GM23338 (cell line): ENCODE measurements at regions not wholly inside any gene's neighbourhood (a gene's known extent, or its start where the extent isn't known, plus 50 kb on each side); places are given as distances from the start of the nearest gene placed in this dataset.

Experiments
- ATAC-seq: fragments of 200-7000 bp; cut with Tn5 transposase; 3 replicates; pipeline ENCODE4 v1.9.1; 2020
- DNase-seq: peaks from one replicate; pipeline ENCODE4 v3.0.0-alpha.2; 2015; ENCODE audit warnings: low spot score
- H2AFZ ChIP-seq: fragments of 200-600 bp; sonication (generic); 2 replicates; pipeline ENCODE4 v1.8.0; 2016; ENCODE audit warnings: antibody characterized with exemption, mild to moderate bottlenecking, moderate library complexity
- H3F3A ChIP-seq: fragments of 200-600 bp; sonication (generic); replicated peaks from 2 replicates; pipeline ENCODE4 v1.8.0; 2017; ENCODE audit warnings: antibody characterized with exemption, mixed run types, low read depth
- H3K27ac ChIP-seq: fragments of 200-600 bp; sonication (generic); 2 replicates; pipeline ENCODE4 v1.6.1; 2016; ENCODE audit warnings: low read depth
- H3K27me3 ChIP-seq: fragments of 200-600 bp; sonication (generic); 2 replicates; pipeline ENCODE4 v1.8.0; 2016; ENCODE audit warnings: mild to moderate bottlenecking, mixed run types, moderate library complexity; ENCODE audit not compliant: insufficient read depth
- H3K36me3 ChIP-seq: fragments of 200-600 bp; sonication (generic); 2 replicates; pipeline ENCODE4 v1.8.0; 2016; ENCODE audit warnings: mild to moderate bottlenecking; ENCODE audit not compliant: insufficient read depth
- H3K4me1 ChIP-seq: fragments of 200-600 bp; sonication (generic); 2 replicates; pipeline ENCODE4 v1.8.0; 2016; ENCODE audit warnings: mild to moderate bottlenecking, moderate library complexity; ENCODE audit not compliant: insufficient read depth
- H3K4me2 ChIP-seq: fragments of 200-600 bp; sonication (generic); 2 replicates; pipeline ENCODE4 v1.7.1; 2017; ENCODE audit warnings: mixed run types
- H3K4me3 ChIP-seq: fragments of 200-600 bp; sonication (generic); 2 replicates; pipeline ENCODE4 v1.6.1; 2016; ENCODE audit warnings: mixed run types
- H3K79me2 ChIP-seq: fragments of 200-600 bp; sonication (generic); replicated peaks from 2 replicates; pipeline ENCODE4 v1.8.0; 2017; ENCODE audit warnings: mild to moderate bottlenecking; ENCODE audit not compliant: insufficient read depth
- H3K9me2 ChIP-seq: fragments of 200-600 bp; sonication (generic); 2 replicates; pipeline ENCODE4 v1.8.0; 2017; ENCODE audit not compliant: insufficient read depth
- H4K20me1 ChIP-seq: fragments of 200-600 bp; sonication (generic); replicated peaks from 2 replicates; pipeline ENCODE4 v1.8.0; 2017; ENCODE audit warnings: mild to moderate bottlenecking; ENCODE audit not compliant: insufficient read depth
- H3K27ac Mint-ChIP-seq: 2 replicates; pipeline ENCODE4 v1.8.0; 2020; ENCODE audit warnings: inconsistent platforms, mild to moderate bottlenecking, moderate library complexity, mixed read lengths
- H3K27me3 Mint-ChIP-seq: 3 replicates; pipeline ENCODE4 v1.8.0; 2022; ENCODE audit warnings: low read depth, mild to moderate bottlenecking, moderate library complexity, mixed read lengths, inconsistent platforms; ENCODE audit not compliant: insufficient read depth, poor library complexity
- H3K36me3 Mint-ChIP-seq: 3 replicates; pipeline ENCODE4 v1.8.0; 2021; ENCODE audit warnings: low read depth, mild to moderate bottlenecking, inconsistent platforms, moderate library complexity, mixed read lengths
- H3K4me1 Mint-ChIP-seq: 3 replicates; pipeline ENCODE4 v1.8.0; 2020; ENCODE audit warnings: mild to moderate bottlenecking, inconsistent platforms, mixed read lengths
- H3K4me3 Mint-ChIP-seq: 3 replicates; pipeline ENCODE4 v1.8.0; 2021; ENCODE audit warnings: moderate library complexity, mild to moderate bottlenecking, inconsistent platforms, mixed read lengths
- H3K9me3 Mint-ChIP-seq: 3 replicates; pipeline ENCODE4 v1.8.0; 2020; ENCODE audit warnings: moderate library complexity, mild to moderate bottlenecking, inconsistent platforms, mixed read lengths
- CREB1 ChIP-seq: fragments of 250-450 bp; sonication (Bioruptor Pico); IDR thresholded peaks from 2 replicates; pipeline ENCODE4 v1.5.0; 2020; ENCODE audit warnings: low read depth, mild to moderate bottlenecking, moderate library complexity
- EZH2 ChIP-seq: fragments of 200-600 bp; sonication (generic); IDR thresholded peaks from one replicate; pipeline ENCODE4 v1.8.0; 2017; ENCODE audit warnings: antibody characterized with exemption, mild to moderate bottlenecking, low read depth; ENCODE audit not compliant: unreplicated experiment
- EZH2phosphoT487 ChIP-seq: fragments of 200-600 bp; sonication (generic); IDR thresholded peaks from one replicate; pipeline ENCODE4 v1.8.1; 2018; ENCODE audit warnings: antibody characterized with exemption; ENCODE audit not compliant: unreplicated experiment
- JUNB ChIP-seq: IDR thresholded peaks from one replicate; pipeline ENCODE4 v1.6.1; 2016; ENCODE audit warnings: antibody characterized with exemption; ENCODE audit not compliant: unreplicated experiment
- NANOG ChIP-seq: IDR thresholded peaks from 2 replicates; pipeline ENCODE4 v1.6.1; 2016; ENCODE audit warnings: antibody characterized with exemption, borderline replicate concordance
- POLR2AphosphoS5 ChIP-seq: IDR thresholded peaks from 2 replicates; pipeline ENCODE4 v1.6.1; 2016; ENCODE audit warnings: antibody characterized with exemption, low read depth
- STAT1 ChIP-seq: IDR thresholded peaks from one replicate; pipeline ENCODE4 v1.6.1; 2016; ENCODE audit warnings: antibody characterized with exemption; ENCODE audit not compliant: unreplicated experiment
- ZNF114 ChIP-seq: fragments of 250-450 bp; sonication (Bioruptor Pico); IDR thresholded peaks from 2 replicates; pipeline ENCODE4 v1.5.0; 2020; ENCODE audit warnings: mild to moderate bottlenecking, moderate library complexity
- ZNF331 ChIP-seq: fragments of 250-450 bp; sonication (Bioruptor Pico); IDR thresholded peaks from 2 replicates; pipeline ENCODE4 v1.5.0; 2020; ENCODE audit warnings: low read depth, mild to moderate bottlenecking, moderate library complexity
- TF ChIP-seq, protein P1 (sequence below): IDR thresholded peaks from 2 replicates; pipeline ENCODE4 v1.6.1; 2016; ENCODE audit warnings: antibody characterized with exemption
- TF ChIP-seq, protein P2 (sequence below), 2 experiments: fragments of 200-600 bp in 1 of 2; sonication (generic) in 1 of 2; conservative IDR thresholded peaks; 2 replicates each; pipeline versions ENCODE4 v1.5.1 to v1.6.1; 2016 to 2017; ENCODE audit warnings: antibody characterized with exemption in 2 of 2, low read depth in 2 of 2, mild to moderate bottlenecking in 2 of 2, moderate library complexity in 1 of 2
- TF ChIP-seq, protein P3 (sequence below): IDR thresholded peaks from one replicate; pipeline ENCODE4 v1.6.1; 2018; ENCODE audit warnings: antibody characterized with exemption; ENCODE audit not compliant: unreplicated experiment
- TF ChIP-seq, protein P4 (sequence below): fragments of 250-450 bp; sonication (Bioruptor Pico); IDR thresholded peaks from 2 replicates; pipeline ENCODE4 v1.5.0; 2020; ENCODE audit warnings: mild to moderate bottlenecking, moderate library complexity

DNA sequence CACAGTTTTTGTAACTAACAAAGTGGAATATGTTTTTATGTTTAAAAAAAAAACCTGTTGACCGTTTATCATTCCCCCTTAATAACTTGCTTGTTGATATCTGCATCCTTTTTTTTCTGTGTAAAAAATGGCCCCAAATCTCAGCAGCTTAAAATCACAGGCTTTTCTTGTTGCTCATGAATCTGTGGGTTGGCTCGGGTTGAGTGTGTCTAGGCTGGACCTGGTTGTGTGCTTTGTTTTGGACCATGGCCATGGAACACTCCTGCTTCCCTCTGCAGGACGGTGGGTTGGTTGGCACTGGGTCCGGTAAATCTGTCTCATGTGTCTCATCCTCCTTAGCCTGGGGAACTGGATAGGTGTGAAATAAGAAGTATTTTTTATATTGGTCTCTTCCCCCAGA lies 139.0 kb upstream of the LINC00305 start:
- no peak overlapping the region for H2AFZ ChIP-seq
- no peak overlapping the region for H3K4me3 ChIP-seq
- peaks cover 2% of the 10 kb centered on the region for H3K27me3 Mint-ChIP-seq

More for the DNA sequence above, 139.0 kb upstream of the LINC00305 start:
- Mint-ChIP-seq H3K9me3 (peaks cover 27% of the 10 kb centered on the region), H3K4me3 (no peak overlapping the region), H3K4me1 (no peaks in the 10 kb centered on the region), H3K36me3 (peaks cover 23% of the 10 kb centered on the region; the same call in 2 of the 3 replicates), H3K27ac (no peak overlapping the region)
- H4K20me1 ChIP-seq, result no peaks in the 10 kb centered on the region
- no peak overlapping the region for H3K27ac ChIP-seq
- H3K36me3 ChIP-seq, result no peaks in the 10 kb centered on the region
- H3K9me2 ChIP-seq, result no peaks in the 10 kb centered on the region
- H3K79me2 ChIP-seq, result no peaks in the 10 kb centered on the region
- no peaks in the 10 kb centered on the region for H3K4me1 ChIP-seq
- no peaks in the 10 kb centered on the region for H3K27me3 ChIP-seq
- DNase-seq, result no peak
- no peak for ATAC-seq
- no peak overlapping the region for H3K4me2 ChIP-seq
- TF ChIP-seq, protein P1, sequence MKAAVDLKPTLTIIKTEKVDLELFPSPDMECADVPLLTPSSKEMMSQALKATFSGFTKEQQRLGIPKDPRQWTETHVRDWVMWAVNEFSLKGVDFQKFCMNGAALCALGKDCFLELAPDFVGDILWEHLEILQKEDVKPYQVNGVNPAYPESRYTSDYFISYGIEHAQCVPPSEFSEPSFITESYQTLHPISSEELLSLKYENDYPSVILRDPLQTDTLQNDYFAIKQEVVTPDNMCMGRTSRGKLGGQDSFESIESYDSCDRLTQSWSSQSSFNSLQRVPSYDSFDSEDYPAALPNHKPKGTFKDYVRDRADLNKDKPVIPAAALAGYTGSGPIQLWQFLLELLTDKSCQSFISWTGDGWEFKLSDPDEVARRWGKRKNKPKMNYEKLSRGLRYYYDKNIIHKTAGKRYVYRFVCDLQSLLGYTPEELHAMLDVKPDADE, result no peak
- no peak for TF ChIP-seq EZH2phosphoT487
- TF ChIP-seq EZH2, result no peak
- no peak for TF ChIP-seq CREB1 (CRISPR knock-in tag)
- TF ChIP-seq POLR2AphosphoS5, result no peak
- TF ChIP-seq, protein P2, sequence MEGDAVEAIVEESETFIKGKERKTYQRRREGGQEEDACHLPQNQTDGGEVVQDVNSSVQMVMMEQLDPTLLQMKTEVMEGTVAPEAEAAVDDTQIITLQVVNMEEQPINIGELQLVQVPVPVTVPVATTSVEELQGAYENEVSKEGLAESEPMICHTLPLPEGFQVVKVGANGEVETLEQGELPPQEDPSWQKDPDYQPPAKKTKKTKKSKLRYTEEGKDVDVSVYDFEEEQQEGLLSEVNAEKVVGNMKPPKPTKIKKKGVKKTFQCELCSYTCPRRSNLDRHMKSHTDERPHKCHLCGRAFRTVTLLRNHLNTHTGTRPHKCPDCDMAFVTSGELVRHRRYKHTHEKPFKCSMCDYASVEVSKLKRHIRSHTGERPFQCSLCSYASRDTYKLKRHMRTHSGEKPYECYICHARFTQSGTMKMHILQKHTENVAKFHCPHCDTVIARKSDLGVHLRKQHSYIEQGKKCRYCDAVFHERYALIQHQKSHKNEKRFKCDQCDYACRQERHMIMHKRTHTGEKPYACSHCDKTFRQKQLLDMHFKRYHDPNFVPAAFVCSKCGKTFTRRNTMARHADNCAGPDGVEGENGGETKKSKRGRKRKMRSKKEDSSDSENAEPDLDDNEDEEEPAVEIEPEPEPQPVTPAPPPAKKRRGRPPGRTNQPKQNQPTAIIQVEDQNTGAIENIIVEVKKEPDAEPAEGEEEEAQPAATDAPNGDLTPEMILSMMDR (conservative IDR thresholded peaks at IDR 0.05; ENCODE audit: low read depth in 2 of 2), result no peak
- no peak for TF ChIP-seq STAT1
- TF ChIP-seq NANOG, result no peak
- no peak for TF ChIP-seq JUNB
- no peak for TF ChIP-seq ZNF331
- TF ChIP-seq, protein P3, sequence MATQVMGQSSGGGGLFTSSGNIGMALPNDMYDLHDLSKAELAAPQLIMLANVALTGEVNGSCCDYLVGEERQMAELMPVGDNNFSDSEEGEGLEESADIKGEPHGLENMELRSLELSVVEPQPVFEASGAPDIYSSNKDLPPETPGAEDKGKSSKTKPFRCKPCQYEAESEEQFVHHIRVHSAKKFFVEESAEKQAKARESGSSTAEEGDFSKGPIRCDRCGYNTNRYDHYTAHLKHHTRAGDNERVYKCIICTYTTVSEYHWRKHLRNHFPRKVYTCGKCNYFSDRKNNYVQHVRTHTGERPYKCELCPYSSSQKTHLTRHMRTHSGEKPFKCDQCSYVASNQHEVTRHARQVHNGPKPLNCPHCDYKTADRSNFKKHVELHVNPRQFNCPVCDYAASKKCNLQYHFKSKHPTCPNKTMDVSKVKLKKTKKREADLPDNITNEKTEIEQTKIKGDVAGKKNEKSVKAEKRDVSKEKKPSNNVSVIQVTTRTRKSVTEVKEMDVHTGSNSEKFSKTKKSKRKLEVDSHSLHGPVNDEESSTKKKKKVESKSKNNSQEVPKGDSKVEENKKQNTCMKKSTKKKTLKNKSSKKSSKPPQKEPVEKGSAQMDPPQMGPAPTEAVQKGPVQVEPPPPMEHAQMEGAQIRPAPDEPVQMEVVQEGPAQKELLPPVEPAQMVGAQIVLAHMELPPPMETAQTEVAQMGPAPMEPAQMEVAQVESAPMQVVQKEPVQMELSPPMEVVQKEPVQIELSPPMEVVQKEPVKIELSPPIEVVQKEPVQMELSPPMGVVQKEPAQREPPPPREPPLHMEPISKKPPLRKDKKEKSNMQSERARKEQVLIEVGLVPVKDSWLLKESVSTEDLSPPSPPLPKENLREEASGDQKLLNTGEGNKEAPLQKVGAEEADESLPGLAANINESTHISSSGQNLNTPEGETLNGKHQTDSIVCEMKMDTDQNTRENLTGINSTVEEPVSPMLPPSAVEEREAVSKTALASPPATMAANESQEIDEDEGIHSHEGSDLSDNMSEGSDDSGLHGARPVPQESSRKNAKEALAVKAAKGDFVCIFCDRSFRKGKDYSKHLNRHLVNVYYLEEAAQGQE, result no peak
- TF ChIP-seq, protein P4, sequence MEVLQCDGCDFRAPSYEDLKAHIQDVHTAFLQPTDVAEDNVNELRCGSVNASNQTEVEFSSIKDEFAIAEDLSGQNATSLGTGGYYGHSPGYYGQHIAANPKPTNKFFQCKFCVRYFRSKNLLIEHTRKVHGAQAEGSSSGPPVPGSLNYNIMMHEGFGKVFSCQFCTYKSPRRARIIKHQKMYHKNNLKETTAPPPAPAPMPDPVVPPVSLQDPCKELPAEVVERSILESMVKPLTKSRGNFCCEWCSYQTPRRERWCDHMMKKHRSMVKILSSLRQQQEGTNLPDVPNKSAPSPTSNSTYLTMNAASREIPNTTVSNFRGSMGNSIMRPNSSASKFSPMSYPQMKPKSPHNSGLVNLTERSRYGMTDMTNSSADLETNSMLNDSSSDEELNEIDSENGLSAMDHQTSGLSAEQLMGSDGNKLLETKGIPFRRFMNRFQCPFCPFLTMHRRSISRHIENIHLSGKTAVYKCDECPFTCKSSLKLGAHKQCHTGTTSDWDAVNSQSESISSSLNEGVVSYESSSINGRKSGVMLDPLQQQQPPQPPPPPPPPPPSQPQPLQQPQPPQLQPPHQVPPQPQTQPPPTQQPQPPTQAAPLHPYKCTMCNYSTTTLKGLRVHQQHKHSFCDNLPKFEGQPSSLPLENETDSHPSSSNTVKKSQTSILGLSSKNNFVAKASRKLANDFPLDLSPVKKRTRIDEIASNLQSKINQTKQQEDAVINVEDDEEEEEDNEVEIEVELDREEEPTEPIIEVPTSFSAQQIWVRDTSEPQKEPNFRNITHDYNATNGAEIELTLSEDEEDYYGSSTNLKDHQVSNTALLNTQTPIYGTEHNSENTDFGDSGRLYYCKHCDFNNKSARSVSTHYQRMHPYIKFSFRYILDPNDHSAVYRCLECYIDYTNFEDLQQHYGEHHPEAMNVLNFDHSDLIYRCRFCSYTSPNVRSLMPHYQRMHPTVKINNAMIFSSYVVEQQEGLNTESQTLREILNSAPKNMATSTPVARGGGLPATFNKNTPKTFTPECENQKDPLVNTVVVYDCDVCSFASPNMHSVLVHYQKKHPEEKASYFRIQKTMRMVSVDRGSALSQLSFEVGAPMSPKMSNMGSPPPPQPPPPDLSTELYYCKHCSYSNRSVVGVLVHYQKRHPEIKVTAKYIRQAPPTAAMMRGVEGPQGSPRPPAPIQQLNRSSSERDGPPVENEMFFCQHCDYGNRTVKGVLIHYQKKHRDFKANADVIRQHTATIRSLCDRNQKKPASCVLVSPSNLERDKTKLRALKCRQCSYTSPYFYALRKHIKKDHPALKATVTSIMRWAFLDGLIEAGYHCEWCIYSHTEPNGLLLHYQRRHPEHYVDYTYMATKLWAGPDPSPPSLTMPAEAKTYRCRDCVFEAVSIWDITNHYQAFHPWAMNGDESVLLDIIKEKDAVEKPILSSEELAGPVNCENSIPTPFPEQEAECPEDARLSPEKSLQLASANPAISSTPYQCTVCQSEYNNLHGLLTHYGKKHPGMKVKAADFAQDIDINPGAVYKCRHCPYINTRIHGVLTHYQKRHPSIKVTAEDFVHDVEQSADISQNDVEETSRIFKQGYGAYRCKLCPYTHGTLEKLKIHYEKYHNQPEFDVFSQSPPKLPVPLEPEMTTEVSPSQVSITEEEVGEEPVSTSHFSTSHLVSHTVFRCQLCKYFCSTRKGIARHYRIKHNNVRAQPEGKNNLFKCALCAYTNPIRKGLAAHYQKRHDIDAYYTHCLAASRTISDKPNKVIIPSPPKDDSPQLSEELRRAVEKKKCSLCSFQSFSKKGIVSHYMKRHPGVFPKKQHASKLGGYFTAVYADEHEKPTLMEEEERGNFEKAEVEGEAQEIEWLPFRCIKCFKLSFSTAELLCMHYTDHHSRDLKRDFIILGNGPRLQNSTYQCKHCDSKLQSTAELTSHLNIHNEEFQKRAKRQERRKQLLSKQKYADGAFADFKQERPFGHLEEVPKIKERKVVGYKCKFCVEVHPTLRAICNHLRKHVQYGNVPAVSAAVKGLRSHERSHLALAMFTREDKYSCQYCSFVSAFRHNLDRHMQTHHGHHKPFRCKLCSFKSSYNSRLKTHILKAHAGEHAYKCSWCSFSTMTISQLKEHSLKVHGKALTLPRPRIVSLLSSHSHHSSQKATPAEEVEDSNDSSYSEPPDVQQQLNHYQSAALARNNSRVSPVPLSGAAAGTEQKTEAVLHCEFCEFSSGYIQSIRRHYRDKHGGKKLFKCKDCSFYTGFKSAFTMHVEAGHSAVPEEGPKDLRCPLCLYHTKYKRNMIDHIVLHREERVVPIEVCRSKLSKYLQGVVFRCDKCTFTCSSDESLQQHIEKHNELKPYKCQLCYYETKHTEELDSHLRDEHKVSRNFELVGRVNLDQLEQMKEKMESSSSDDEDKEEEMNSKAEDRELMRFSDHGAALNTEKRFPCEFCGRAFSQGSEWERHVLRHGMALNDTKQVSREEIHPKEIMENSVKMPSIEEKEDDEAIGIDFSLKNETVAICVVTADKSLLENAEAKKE (CRISPR knock-in tag), result no peak
- TF ChIP-seq ZNF114 (CRISPR knock-in tag), result no peak
- no peaks in the 10 kb centered on the region for H3F3A ChIP-seq
